ENCODE measurements at regions not wholly inside any gene's neighbourhood (a gene's known extent, or its start where the extent isn't known, plus 50 kb on each side); places are given as distances from the start of the nearest gene placed in this dataset.

DNA sequence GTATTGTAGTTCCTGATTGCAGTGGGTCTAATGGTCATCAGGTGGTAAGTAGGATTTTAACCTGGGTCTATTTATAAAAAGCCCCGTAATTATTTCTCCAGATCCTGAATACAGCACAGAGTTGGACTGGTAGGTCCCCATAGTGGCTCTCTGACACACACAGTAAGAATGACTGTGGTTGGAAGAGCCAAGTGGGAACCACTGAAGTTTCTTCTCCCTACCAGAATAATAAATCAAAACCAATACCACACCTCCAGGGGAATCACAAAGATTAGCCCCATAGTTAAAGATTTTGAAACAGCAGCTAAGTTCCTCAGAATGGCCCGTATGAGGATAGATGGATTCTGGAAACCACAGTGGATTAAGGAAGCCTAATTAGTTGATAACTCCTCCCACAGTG is 68.4 kb upstream of the ZFR start:
- TF ChIP-seq, protein P1, sequence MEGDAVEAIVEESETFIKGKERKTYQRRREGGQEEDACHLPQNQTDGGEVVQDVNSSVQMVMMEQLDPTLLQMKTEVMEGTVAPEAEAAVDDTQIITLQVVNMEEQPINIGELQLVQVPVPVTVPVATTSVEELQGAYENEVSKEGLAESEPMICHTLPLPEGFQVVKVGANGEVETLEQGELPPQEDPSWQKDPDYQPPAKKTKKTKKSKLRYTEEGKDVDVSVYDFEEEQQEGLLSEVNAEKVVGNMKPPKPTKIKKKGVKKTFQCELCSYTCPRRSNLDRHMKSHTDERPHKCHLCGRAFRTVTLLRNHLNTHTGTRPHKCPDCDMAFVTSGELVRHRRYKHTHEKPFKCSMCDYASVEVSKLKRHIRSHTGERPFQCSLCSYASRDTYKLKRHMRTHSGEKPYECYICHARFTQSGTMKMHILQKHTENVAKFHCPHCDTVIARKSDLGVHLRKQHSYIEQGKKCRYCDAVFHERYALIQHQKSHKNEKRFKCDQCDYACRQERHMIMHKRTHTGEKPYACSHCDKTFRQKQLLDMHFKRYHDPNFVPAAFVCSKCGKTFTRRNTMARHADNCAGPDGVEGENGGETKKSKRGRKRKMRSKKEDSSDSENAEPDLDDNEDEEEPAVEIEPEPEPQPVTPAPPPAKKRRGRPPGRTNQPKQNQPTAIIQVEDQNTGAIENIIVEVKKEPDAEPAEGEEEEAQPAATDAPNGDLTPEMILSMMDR (conservative IDR thresholded peaks at IDR 0.05) = no peak
- no peak for TF ChIP-seq ZFX (IDR thresholded peaks at IDR 0.05)
